ENCODE measurements at regions not wholly inside any gene's neighbourhood (a gene's known extent, or its start where the extent isn't known, plus 50 kb on each side); places are given as distances from the start of the nearest gene placed in this dataset.

GRCh38 chrX:116749943-116750342 lies 287.2 kb upstream of the CT83 start:
- no peak overlapping the region for H3K27ac Mint-ChIP-seq
- no peak overlapping the region for H3K4me3 Mint-ChIP-seq
- TF ChIP-seq CTCF (conservative IDR thresholded peaks at IDR 0.05): no peak

More at GRCh38 chrX:116749943-116750342, 287.2 kb upstream of the CT83 start:
- no peak overlapping the region for H4K8ac ChIP-seq (replicated peaks; ENCODE audit: insufficient read length, low read depth, low read length)
- H2BK120ac ChIP-seq (ENCODE audit: low read depth, low read length, poor library complexity, severe bottlenecking): no peak overlapping the region
- H3K9me3 ChIP-seq (ENCODE audit: control insufficient read depth, low read depth, low read length): no peaks in the 10 kb centered on the region
- no peak overlapping the region for H2AFZ ChIP-seq (ENCODE audit: low read length)
- no peaks in the 10 kb centered on the region for H3K79me2 ChIP-seq (ENCODE audit: insufficient read depth, low read length)
- no peak overlapping the region for H3K27ac ChIP-seq (ENCODE audit: insufficient read length, low read depth, low read length)
- H3K56ac ChIP-seq (ENCODE audit: insufficient read length, low read depth, low read length): no peak overlapping the region
- H2AK5ac ChIP-seq (ENCODE audit: insufficient read length, low read length): no peak overlapping the region
- no peak overlapping the region for H2BK15ac ChIP-seq (ENCODE audit: low read depth, low read length)
- Mint-ChIP-seq H3K27me3 (ENCODE audit: low read depth) (no peaks in the 10 kb centered on the region; the same call in 1 of the 2 replicates), H3K4me1 (peaks cover 0 to 4% of the 10 kb centered on the region in 2 experiments; a peak in 1 of 4 replicates), H3K9me3 (peaks cover 3 to 8% of the 10 kb centered on the region in 2 experiments; a peak in 4 of 5 replicates), H3K36me3 (ENCODE audit: insufficient read depth in 1 of 3, low read depth in 3 of 3) (peaks cover 0 to 6% (median 0%) of the 10 kb centered on the region in 3 experiments; a peak in 4 of 7 replicates)
- no peak overlapping the region for H4K91ac ChIP-seq (ENCODE audit: insufficient read length, low read depth, low read length)
- H3K79me1 ChIP-seq (ENCODE audit: insufficient read depth, low read depth, low read length, poor library complexity, severe bottlenecking): no peaks in the 10 kb centered on the region
- H3T11ph ChIP-seq (ENCODE audit: low read length): no peak overlapping the region
- H2BK20ac ChIP-seq (ENCODE audit: low read depth, low read length, poor library complexity, severe bottlenecking): no peak overlapping the region
- H2BK12ac ChIP-seq (ENCODE audit: insufficient read length, low read depth, low read length): no peak overlapping the region
- no peak overlapping the region for H2BK5ac ChIP-seq (ENCODE audit: insufficient read length, low read length)
- H3K18ac ChIP-seq (ENCODE audit: insufficient read length, low read depth, low read length): no peak overlapping the region
- H3K14ac ChIP-seq (ENCODE audit: insufficient read depth, low read length): no peak overlapping the region
- no peaks in the 10 kb centered on the region for H4K20me1 ChIP-seq (ENCODE audit: control insufficient read depth, insufficient read depth, insufficient read length)
- H4K5ac ChIP-seq (ENCODE audit: insufficient read length, low read depth, low read length): no peak overlapping the region
- H3K4me1 ChIP-seq (ENCODE audit: insufficient read depth, low read length): no peaks in the 10 kb centered on the region
- no peak overlapping the region for H3K4me2 ChIP-seq (ENCODE audit: insufficient read depth, insufficient read length, low read length)
- no CpG with 5 or more reads among the region's 3 CpGs for WGBS (ENCODE audit: extremely low coverage, insufficient read length, low lambda C conversion rate)
- no peak overlapping the region for H3K9ac ChIP-seq (ENCODE audit: extremely low read depth, insufficient read length, low read length)
- no peaks in the 10 kb centered on the region for H3K27me3 ChIP-seq (ENCODE audit: insufficient read depth, low read length)
- no peak overlapping the region for H3K23ac ChIP-seq (ENCODE audit: insufficient read length, low read depth, low read length)
- no peak overlapping the region for H3K4ac ChIP-seq (ENCODE audit: low read depth, low read length)
- no peaks in the 10 kb centered on the region for H3K23me2 ChIP-seq (ENCODE audit: insufficient read length, low read depth, low read length, poor library complexity, severe bottlenecking)
- DNase-seq: no peak
